ENCODE measurements at regions not wholly inside any gene's neighbourhood (a gene's known extent, or its start where the extent isn't known, plus 50 kb on each side); places are given as distances from the start of the nearest gene placed in this dataset.

- TF ChIP-seq POLR2A (IDR thresholded peaks at IDR 0.05) = no peak
- no peak for TF ChIP-seq CTCF (IDR thresholded peaks at IDR 0.05)
- intact Hi-C loops (cut with DNase I) = no loop called here
- no peaks in the 10 kb centered on the region for H3K9me3 ChIP-seq
- no peak overlapping the region for H3K4me3 ChIP-seq (replicated peaks in 1 of 3)
- H3K36me3 ChIP-seq = no peaks in the 10 kb centered on the region
- WGBS, 2 donors = 44 to 79% methylated on average over 1 of the region's 1 CpG
- no peaks in the 10 kb centered on the region for H3K27me3 ChIP-seq
- no peaks in the 10 kb centered on the region for H3K4me1 ChIP-seq
- no peak for DNase-seq
- no peak overlapping the region for H3K27ac ChIP-seq
Observed at GRCh38 chr4:136590440-136590839, 941.9 kb downstream of the PCDH18 start.

DNA sequence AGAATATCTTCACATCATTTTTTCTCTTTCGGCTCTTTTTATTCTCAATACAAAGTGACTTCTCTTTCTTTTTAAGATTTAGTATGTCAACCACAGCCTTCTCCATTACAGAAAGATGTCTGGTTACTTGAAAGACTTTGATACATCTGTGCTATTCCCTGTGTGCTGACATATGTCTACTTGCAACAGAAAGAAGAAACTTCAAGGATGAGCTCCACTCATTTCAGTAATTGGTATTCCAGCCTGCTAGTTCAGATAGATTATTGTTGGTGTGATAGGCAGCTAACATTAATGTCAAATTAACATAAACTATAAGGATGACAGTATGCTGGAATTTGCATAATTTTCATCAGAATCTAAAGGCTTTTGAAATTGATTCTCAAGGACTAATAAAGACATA is 948.7 kb downstream of the PCDH18 start:
- 90 to 94% methylated on average over 1 of the region's 1 CpG for WGBS, 2 donors
- TF ChIP-seq CTCF (IDR thresholded peaks at IDR 0.05) (no peak), POLR2A (IDR thresholded peaks at IDR 0.05) (no peak)

DNA sequence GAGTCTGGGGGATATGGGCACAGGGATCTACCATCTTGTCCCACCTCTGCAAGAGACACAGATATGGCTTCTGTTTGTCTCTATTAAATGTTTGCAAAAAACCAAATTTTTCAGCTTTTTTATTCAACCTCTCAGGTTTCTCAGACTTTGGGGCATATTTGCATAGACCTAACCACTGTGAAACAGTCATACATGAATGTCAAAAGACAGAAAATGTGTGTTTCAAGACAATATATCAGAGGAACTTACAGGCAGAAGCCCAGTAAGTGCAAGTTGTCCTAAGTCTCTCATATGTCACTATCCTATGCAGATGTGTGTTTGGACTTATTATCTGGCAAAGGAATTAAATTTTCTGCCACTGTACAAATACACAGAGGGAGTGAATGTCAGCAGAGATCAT is 951.2 kb downstream of the PCDH18 start:
- intact Hi-C loops (cut with DNase I) = no loop called here
- no peak for TF ChIP-seq CTCF (IDR thresholded peaks at IDR 0.05)
- TF ChIP-seq POLR2A (IDR thresholded peaks at IDR 0.05) = no peak
- H3K27me3 ChIP-seq = no peaks in the 10 kb centered on the region
- no peak for DNase-seq
- no peak overlapping the region for H3K27ac ChIP-seq
- no peak overlapping the region for H3K4me3 ChIP-seq (replicated peaks in 1 of 3)
- H3K9me3 ChIP-seq = no peaks in the 10 kb centered on the region
- no peaks in the 10 kb centered on the region for H3K4me1 ChIP-seq
- H3K36me3 ChIP-seq = no peaks in the 10 kb centered on the region

More for the DNA sequence above, 948.7 kb downstream of the PCDH18 start:
- DNase-seq = no peak
- no peak overlapping the region for H3K27ac ChIP-seq
- H3K4me1 ChIP-seq = no peaks in the 10 kb centered on the region
- no peaks in the 10 kb centered on the region for H3K9me3 ChIP-seq
- no peaks in the 10 kb centered on the region for H3K36me3 ChIP-seq
- no peaks in the 10 kb centered on the region for H3K27me3 ChIP-seq
- intact Hi-C loops (cut with DNase I) = no loop called here
- H3K4me3 ChIP-seq (replicated peaks in 1 of 3) = no peak overlapping the region

- H3K4me3 ChIP-seq (replicated peaks in 1 of 3) = no peak overlapping the region
- H3K4me1 ChIP-seq = no peaks in the 10 kb centered on the region
- H3K36me3 ChIP-seq = no peaks in the 10 kb centered on the region
- H3K27ac ChIP-seq = no peak overlapping the region
- no peak for DNase-seq
- TF ChIP-seq CTCF (IDR thresholded peaks at IDR 0.05) (no peak), POLR2A (IDR thresholded peaks at IDR 0.05) (no peak)
- intact Hi-C loops (cut with DNase I) = no loop called here
- no peaks in the 10 kb centered on the region for H3K27me3 ChIP-seq
- H3K9me3 ChIP-seq = no peaks in the 10 kb centered on the region
Observed at GRCh38 chr4:136575146-136575545, 957.1 kb downstream of the PCDH18 start.

- WGBS, 2 donors = 67 to 69% methylated on average over 4 of the region's 4 CpGs
- Histone ChIP-seq H3K4me1 (no peaks in the 10 kb centered on the region), H3K27me3 (no peaks in the 10 kb centered on the region), H3K27ac (no peak overlapping the region), H3K4me3 (replicated peaks in 1 of 3) (no peak overlapping the region), H3K36me3 (no peaks in the 10 kb centered on the region), H3K9me3 (no peaks in the 10 kb centered on the region)
- DNase-seq = no peak
- TF ChIP-seq CTCF (IDR thresholded peaks at IDR 0.05) = no peak
- TF ChIP-seq POLR2A (IDR thresholded peaks at IDR 0.05) = no peak
- intact Hi-C loops (cut with DNase I) = no loop called here
Observed at GRCh38 chr4:136573460-136573859, 958.8 kb downstream of the PCDH18 start.
